ENCODE measurements at regions not wholly inside any gene's neighbourhood (a gene's known extent, or its start where the extent isn't known, plus 50 kb on each side); places are given as distances from the start of the nearest gene placed in this dataset.

DNA sequence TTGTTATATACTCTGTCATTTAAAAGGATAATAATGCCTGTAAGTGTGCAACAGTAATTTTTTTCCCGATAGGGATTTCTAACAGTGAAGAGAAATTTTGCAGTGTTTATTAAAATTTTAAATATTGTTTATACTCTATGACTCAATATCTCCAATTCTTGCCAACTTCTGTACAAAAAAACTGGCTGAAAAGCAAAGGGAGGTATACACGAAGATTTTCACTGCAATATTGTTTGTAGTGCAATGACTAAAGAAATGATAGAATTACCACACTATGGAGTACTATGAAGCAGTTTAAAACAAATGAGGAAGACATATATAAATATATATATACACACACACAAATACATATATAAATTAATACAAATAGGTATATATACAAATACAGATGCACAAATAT, 187.9 kb upstream of the IL15 start:
- ATAC-seq (no peak), DNase-seq (no peak)
- Histone ChIP-seq H3K9me3 (no peaks in the 10 kb centered on the region), H3K4me1 (no peaks in the 10 kb centered on the region), H3K36me3 (no peaks in the 10 kb centered on the region), H3K27me3 (no peaks in the 10 kb centered on the region), H3K4me3 (no peak overlapping the region), H3K27ac (no peak overlapping the region)
- intact Hi-C loops (cut with DNase I): no loop called here
- no peak for TF ChIP-seq CTCF (IDR thresholded peaks at IDR 0.05)

- no peaks in the 10 kb centered on the region for H3K36me3 ChIP-seq
- H3K4me3 ChIP-seq: no peak overlapping the region
- no peaks in the 10 kb centered on the region for H3K9me3 ChIP-seq
- no peak overlapping the region for H3K27ac ChIP-seq
- no peak for DNase-seq
- no peak for TF ChIP-seq CTCF (IDR thresholded peaks at IDR 0.05)
- ATAC-seq: no peak
- H3K4me1 ChIP-seq: no peaks in the 10 kb centered on the region
- H3K27me3 ChIP-seq: no peaks in the 10 kb centered on the region
- intact Hi-C loops (cut with DNase I): no loop called here
Measured at GRCh38 chr4:141449927-141450326, 186.5 kb upstream of the IL15 start.

DNA sequence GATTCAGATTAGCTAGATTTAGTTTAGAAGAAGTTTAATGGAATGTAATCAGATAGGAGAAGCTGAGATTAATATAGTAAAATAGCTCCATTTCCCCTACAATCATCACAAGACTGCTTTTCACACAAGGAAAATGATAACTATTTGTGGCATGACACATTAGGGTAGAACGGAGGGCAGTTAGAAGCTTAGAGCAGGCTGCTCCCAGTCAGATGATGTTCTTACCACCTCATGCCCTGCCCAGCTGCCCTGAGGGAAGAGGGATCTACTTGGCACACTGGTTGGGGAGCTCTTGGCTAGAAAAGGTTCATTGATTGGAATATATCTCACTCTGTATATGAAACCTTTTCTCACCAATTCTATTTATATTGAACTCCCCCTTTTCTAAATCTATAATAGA, 180.7 kb upstream of the IL15 start:
- Histone ChIP-seq H3K4me1 (no peaks in the 10 kb centered on the region), H3K9me3 (no peaks in the 10 kb centered on the region), H3K27me3 (no peaks in the 10 kb centered on the region), H3K4me3 (no peak overlapping the region), H3K36me3 (no peaks in the 10 kb centered on the region), H3K27ac (no peak overlapping the region)
- no peak for ATAC-seq
- no peak for DNase-seq
- intact Hi-C loops (cut with DNase I): no loop called here
- no peak for TF ChIP-seq CTCF (IDR thresholded peaks at IDR 0.05)

- Histone ChIP-seq H3K27ac (no peak overlapping the region), H3K4me1 (no peaks in the 10 kb centered on the region), H3K36me3 (no peaks in the 10 kb centered on the region), H3K27me3 (no peaks in the 10 kb centered on the region), H3K9me3 (no peaks in the 10 kb centered on the region), H3K4me3 (no peak overlapping the region)
- TF ChIP-seq CTCF (IDR thresholded peaks at IDR 0.05): no peak
- intact Hi-C loops (cut with DNase I): no loop called here
- ATAC-seq (no peak), DNase-seq (no peak)
Measured at GRCh38 chr4:141457653-141458052, 178.7 kb upstream of the IL15 start.

GRCh38 chr4:141458501-141458900, 177.9 kb upstream of the IL15 start:
- intact Hi-C loops (cut with DNase I): no loop called here
- H3K9me3 ChIP-seq: no peaks in the 10 kb centered on the region
- no peak overlapping the region for H3K27ac ChIP-seq
- H3K4me1 ChIP-seq: no peaks in the 10 kb centered on the region
- peak; percentile 46 for ATAC-seq
- no peaks in the 10 kb centered on the region for H3K36me3 ChIP-seq
- DNase-seq: no peak
- no peak overlapping the region for H3K4me3 ChIP-seq
- H3K27me3 ChIP-seq: no peaks in the 10 kb centered on the region
- no peak for TF ChIP-seq CTCF (IDR thresholded peaks at IDR 0.05)

GRCh38 chr4:141459020-141459419, 177.4 kb upstream of the IL15 start:
- intact Hi-C loops (cut with DNase I): no loop called here
- H3K27ac ChIP-seq: no peak overlapping the region
- TF ChIP-seq CTCF (IDR thresholded peaks at IDR 0.05): no peak
- DNase-seq: no peak
- H3K4me3 ChIP-seq: no peak overlapping the region
- H3K9me3 ChIP-seq: no peaks in the 10 kb centered on the region
- H3K27me3 ChIP-seq: no peaks in the 10 kb centered on the region
- ATAC-seq: no peak
- H3K4me1 ChIP-seq: no peaks in the 10 kb centered on the region
- H3K36me3 ChIP-seq: no peaks in the 10 kb centered on the region

Measured in upper lobe of right lung (tissue), 1 donor.